ENCODE measurements at regions not wholly inside any gene's neighbourhood (a gene's known extent, or its start where the extent isn't known, plus 50 kb on each side); places are given as distances from the start of the nearest gene placed in this dataset.
"Not testable (repeated sequence)": the region's sequence is repeated elsewhere in the genome, so short reads cannot be mapped to it uniquely, and the experiment has no call there.

DNA sequence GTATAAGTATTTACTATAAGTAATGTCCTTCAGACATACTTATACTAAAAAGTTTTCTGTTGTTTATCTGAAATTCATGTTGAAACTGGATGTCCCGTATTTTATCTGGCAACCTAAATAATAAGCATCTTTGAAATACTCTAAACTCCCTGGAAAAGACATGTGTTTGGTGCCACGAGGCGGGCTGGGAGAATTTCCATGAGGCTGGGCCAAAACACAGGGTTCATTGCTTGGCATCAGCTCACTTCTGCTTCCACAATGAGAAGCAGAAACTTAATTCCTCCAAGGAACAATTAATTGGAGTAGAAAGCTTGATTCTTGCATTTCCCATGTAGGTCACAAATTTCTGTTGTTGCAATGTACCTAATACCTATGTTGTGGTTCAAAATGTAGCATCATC lies 110.2 kb downstream of the PSMG1 start (continued):
- TF ChIP-seq IKZF3 (tag by site-specific recombination; IDR thresholded peaks at IDR 0.05) (no peak), ZBTB17 (tag by site-specific recombination; IDR thresholded peaks at IDR 0.05) (no peak)

DNA sequence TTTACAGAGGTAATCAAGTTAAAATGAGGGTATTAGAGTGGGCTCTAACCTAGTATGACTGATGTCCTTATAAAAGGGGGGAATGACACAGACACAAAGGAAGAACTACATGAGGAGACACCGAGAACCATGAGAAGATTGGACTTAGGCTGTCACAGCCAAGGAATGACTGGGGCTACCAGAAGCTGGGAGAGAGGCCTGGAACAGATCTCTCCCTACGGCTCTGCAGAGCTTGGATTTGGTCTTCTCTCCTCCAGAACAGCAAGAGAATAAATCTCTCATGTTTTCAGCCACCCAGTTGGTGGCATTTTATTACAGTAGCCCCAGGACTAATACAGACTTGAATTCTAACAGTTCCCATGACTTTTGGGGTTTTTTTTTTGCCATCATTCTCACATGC lies 110.8 kb downstream of the PSMG1 start:
- no peaks in the 10 kb centered on the region for H3K9me3 ChIP-seq (ENCODE audit: control insufficient read depth, insufficient read depth, low read depth, low read length)
- H3K4me3 ChIP-seq (ENCODE audit: low read depth, low read length) = no peak overlapping the region
- H3K27ac ChIP-seq (ENCODE audit: extremely low read depth, low read depth, low read length) = no peak overlapping the region
- ChIA-PET CTCF (interaction anchor here (1.0 to 1.5 kb wide), 4 partner anchors 8 to 54 kb away, joined by 3 to 5 read pairs (median 3); no protein-coding TSS in a partner anchor), POLR2A (interaction anchor here (0.6 to 0.7 kb wide), 2 partner anchors 9 to 349 kb away, joined by 3 read pairs; no protein-coding TSS in a partner anchor)
- TF ChIP-seq ZNF23 (tag by site-specific recombination; IDR thresholded peaks at IDR 0.05; ENCODE audit: borderline replicate concordance) (no peak), ZNF747 (tag by site-specific recombination; IDR thresholded peaks at IDR 0.05) (no peak), YY1 (tag by site-specific recombination; IDR thresholded peaks at IDR 0.05) (no peak), ZNF2 (tag by site-specific recombination; IDR thresholded peaks at IDR 0.05) (no peak), SP3 (tag by site-specific recombination; IDR thresholded peaks at IDR 0.05) (no peak), ZNF514 (tag by site-specific recombination; IDR thresholded peaks at IDR 0.05) (no peak), ZNF501 (tag by site-specific recombination; IDR thresholded peaks at IDR 0.05) (no peak), ZNF133 (tag by site-specific recombination; IDR thresholded peaks at IDR 0.05) (no peak), ZNF473 (tag by site-specific recombination; IDR thresholded peaks at IDR 0.05) (no peak), GLIS1 (tag by site-specific recombination; IDR thresholded peaks at IDR 0.05) (no peak), ZNF433 (tag by site-specific recombination; IDR thresholded peaks at IDR 0.05; ENCODE audit: low read depth) (no peak), ZBTB44 (tag by site-specific recombination; IDR thresholded peaks at IDR 0.05) (no peak), SCRT1 (tag by site-specific recombination; IDR thresholded peaks at IDR 0.05; ENCODE audit: borderline replicate concordance) (no peak), ZNF221 (tag by site-specific recombination; IDR thresholded peaks at IDR 0.05; ENCODE audit: borderline replicate concordance) (no peak)
- TF ChIP-seq, protein P1, sequence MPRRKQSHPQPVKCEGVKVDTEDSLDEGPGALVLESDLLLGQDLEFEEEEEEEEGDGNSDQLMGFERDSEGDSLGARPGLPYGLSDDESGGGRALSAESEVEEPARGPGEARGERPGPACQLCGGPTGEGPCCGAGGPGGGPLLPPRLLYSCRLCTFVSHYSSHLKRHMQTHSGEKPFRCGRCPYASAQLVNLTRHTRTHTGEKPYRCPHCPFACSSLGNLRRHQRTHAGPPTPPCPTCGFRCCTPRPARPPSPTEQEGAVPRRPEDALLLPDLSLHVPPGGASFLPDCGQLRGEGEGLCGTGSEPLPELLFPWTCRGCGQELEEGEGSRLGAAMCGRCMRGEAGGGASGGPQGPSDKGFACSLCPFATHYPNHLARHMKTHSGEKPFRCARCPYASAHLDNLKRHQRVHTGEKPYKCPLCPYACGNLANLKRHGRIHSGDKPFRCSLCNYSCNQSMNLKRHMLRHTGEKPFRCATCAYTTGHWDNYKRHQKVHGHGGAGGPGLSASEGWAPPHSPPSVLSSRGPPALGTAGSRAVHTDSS (tag by site-specific recombination; IDR thresholded peaks at IDR 0.05) = no peak
- H3K4me1 ChIP-seq (ENCODE audit: control insufficient read depth, insufficient read depth, low read length) = no peaks in the 10 kb centered on the region
- H3K36me3 ChIP-seq (ENCODE audit: control insufficient read depth in 2 of 2, insufficient read depth in 1 of 2, low read length in 2 of 2) = no peaks in the 10 kb centered on the region

DNA sequence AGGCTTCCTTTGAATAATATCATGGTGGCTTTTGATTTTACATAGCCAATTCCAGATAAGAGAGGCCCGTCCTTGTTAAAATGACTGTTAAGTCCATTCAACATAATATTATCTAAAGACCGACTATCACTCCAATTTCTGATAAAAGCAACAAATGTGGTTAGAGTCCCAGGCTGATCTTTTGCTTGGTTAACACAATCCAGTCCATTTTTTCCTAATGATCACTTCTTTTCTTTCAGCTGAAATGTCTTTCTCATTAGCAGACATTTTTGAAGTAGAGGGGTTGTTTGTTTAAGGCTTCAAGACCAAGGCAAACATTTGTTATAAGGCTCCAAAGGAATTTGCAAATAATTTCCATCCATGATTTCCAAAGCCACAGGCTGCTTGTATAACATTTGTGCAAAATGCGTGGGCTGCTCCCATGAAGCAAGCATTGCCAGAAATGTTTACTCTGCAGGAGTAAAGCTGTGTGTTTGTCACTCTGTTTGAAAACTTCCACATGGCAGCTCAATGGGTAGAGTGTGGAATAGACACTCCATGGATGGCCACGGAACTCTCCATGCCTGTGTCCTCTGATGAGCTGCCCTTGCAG lies 111.5 kb downstream of the PSMG1 start:
- Histone ChIP-seq H3K27ac (ENCODE audit: extremely low read depth, low read depth, low read length) (no peak overlapping the region), H3K9me3 (ENCODE audit: control insufficient read depth, insufficient read depth, low read depth, low read length) (no peaks in the 10 kb centered on the region), H3K4me3 (ENCODE audit: low read depth, low read length) (no peak overlapping the region), H3K36me3 (ENCODE audit: control insufficient read depth in 2 of 2, insufficient read depth in 1 of 2, low read length in 2 of 2) (no peaks in the 10 kb centered on the region), H3K4me1 (ENCODE audit: control insufficient read depth, insufficient read depth, low read length) (no peaks in the 10 kb centered on the region)
- POLR2A ChIA-PET = interaction anchor here (0.6 kb wide), 1 partner anchor 10 kb away, joined by 3 read pairs; no protein-coding TSS in a partner anchor
- CTCF ChIA-PET = interaction anchor here (1.0 to 1.8 kb wide), 4 partner anchors 10 to 66 kb away, joined by 3 to 5 read pairs (median 4); no protein-coding TSS in a partner anchor
- TF ChIP-seq, protein P2, sequence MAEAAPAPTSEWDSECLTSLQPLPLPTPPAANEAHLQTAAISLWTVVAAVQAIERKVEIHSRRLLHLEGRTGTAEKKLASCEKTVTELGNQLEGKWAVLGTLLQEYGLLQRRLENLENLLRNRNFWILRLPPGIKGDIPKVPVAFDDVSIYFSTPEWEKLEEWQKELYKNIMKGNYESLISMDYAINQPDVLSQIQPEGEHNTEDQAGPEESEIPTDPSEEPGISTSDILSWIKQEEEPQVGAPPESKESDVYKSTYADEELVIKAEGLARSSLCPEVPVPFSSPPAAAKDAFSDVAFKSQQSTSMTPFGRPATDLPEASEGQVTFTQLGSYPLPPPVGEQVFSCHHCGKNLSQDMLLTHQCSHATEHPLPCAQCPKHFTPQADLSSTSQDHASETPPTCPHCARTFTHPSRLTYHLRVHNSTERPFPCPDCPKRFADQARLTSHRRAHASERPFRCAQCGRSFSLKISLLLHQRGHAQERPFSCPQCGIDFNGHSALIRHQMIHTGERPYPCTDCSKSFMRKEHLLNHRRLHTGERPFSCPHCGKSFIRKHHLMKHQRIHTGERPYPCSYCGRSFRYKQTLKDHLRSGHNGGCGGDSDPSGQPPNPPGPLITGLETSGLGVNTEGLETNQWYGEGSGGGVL (tag by site-specific recombination; IDR thresholded peaks at IDR 0.05) = no peak
- peak; percentile 34; the same call in 1 of the 2 replicates for TF ChIP-seq ZFHX2 (tag by site-specific recombination; conservative IDR thresholded peaks at IDR 0.05)

DNA sequence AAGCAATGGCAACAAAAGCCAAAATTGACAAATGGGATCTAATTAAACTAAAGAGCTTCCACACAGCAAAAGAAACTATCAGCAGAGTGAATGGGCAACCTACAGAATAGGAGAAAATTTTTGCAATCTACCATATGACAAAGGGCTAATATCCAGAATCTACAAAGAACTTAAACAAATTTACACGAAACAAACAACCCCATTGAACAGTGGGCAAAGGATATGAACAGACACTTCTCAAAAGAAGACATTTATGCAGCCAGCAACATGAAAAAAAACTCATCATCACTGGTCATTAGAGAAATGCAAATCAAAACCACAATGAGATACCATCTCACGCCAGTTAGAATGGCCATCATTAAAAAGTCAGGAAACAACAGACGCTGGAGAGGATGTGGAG lies 113.4 kb downstream of the PSMG1 start:
- H3K4me1 ChIP-seq (ENCODE audit: control insufficient read depth, insufficient read depth, low read length); CTCF ChIA-PET; POLR2A ChIA-PET; H3K27ac ChIP-seq (ENCODE audit: extremely low read depth, low read depth, low read length); H3K36me3 ChIP-seq (ENCODE audit: control insufficient read depth in 2 of 2, insufficient read depth in 1 of 2, low read length in 2 of 2); H3K4me3 ChIP-seq (ENCODE audit: low read depth, low read length); H3K9me3 ChIP-seq (ENCODE audit: control insufficient read depth, insufficient read depth, low read depth, low read length): not testable (repeated sequence)
